ENCODE measurements at regions not wholly inside any gene's neighbourhood (a gene's known extent, or its start where the extent isn't known, plus 50 kb on each side); places are given as distances from the start of the nearest gene placed in this dataset.

DNA sequence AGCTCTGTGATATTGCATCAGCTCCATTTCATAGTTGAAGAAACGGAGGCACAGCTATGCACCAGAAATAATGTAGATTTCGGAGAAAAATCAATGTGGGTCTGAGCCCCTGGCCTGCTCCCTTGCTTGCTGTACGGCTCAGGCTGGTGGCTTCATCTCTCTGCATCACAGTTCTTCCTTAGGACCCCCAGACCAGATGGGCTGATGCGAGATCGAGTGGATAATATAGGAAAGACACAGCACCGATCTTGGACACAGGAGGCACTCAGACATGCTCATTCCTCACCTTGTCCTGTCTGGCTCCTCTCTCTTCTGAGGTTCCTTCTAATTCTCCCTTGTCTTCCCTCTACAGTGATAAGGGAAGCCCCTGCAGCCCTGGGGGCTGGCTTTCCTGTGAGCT is 365.9 kb upstream of the ZMIZ1 start:
- DNase-seq, result no peak
- Mint-ChIP-seq H3K27me3 (ENCODE audit: unreplicated experiment) (peaks cover 36% of the 10 kb centered on the region), H3K9me3 (ENCODE audit: low read depth, unreplicated experiment) (no peaks in the 10 kb centered on the region), H3K27ac (ENCODE audit: unreplicated experiment) (no peak overlapping the region), H3K4me1 (ENCODE audit: low read depth, unreplicated experiment) (peaks cover 11% of the 10 kb centered on the region), H3K4me3 (ENCODE audit: low read depth, unreplicated experiment) (no peak overlapping the region), H3K36me3 (ENCODE audit: insufficient read depth, unreplicated experiment) (no peaks in the 10 kb centered on the region)
- CTCF ChIA-PET, result no interaction called here
- TF ChIP-seq CTCF (IDR thresholded peaks at IDR 0.05; ENCODE audit: unreplicated experiment), result no peak
- intact Hi-C loops (cut with micrococcal nuclease; ENCODE audit: unreplicated experiment), result no loop called here
- no TSS peak for BruUV-seq (replicated peaks)

DNA sequence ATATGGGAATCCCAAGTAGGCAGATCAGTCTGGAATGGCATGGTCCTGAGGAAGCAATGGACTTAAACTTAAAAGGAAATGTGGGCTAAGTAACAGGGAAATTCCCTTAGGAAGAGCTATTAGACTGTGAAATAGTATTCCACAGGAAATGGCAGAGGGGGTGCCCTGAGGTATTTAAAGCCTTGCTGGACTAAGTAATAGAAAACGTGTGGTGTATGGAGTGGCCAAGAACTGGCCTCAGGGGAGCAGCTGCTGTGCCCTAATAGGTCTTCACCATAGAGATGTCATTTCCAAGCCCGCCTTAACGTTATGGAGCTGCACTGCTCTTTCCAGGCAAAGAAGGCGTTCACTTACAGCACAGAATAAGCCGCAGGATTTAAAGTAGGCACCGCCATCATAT is 365.2 kb upstream of the ZMIZ1 start:
- CTCF ChIA-PET, result no interaction called here
- intact Hi-C loops (cut with micrococcal nuclease; ENCODE audit: unreplicated experiment), result no loop called here
- Mint-ChIP-seq H3K27me3 (ENCODE audit: unreplicated experiment) (peaks cover 40% of the 10 kb centered on the region), H3K36me3 (ENCODE audit: insufficient read depth, unreplicated experiment) (no peaks in the 10 kb centered on the region), H3K4me3 (ENCODE audit: low read depth, unreplicated experiment) (no peak overlapping the region), H3K4me1 (ENCODE audit: low read depth, unreplicated experiment) (peaks cover 11% of the 10 kb centered on the region), H3K27ac (ENCODE audit: unreplicated experiment) (no peak overlapping the region), H3K9me3 (ENCODE audit: low read depth, unreplicated experiment) (no peaks in the 10 kb centered on the region)
- no peak for TF ChIP-seq CTCF (IDR thresholded peaks at IDR 0.05; ENCODE audit: unreplicated experiment)
- no peak for DNase-seq
- BruUV-seq (replicated peaks), result no TSS peak

DNA sequence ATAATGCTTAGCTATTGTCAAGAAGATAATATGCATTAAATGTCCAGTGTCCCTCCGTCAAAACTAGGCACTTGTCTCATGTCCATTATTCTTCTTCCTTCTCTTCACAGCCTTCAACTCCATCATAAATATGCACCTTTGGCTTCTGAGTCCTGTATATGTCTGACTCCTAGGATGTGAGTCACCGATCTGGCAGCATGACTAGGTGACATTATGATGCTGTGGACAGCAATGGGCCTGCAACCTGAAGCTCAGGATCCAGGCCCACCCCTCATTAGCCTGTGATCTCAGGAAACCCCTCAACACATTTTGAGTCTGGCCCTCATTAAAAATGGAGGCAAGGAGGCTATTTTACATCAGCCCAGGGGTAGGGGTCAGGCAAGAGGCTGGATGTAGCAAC is 362.5 kb upstream of the ZMIZ1 start:
- Mint-ChIP-seq H3K4me1 (ENCODE audit: low read depth, unreplicated experiment) (peaks cover under 1% of the 10 kb centered on the region), H3K27me3 (ENCODE audit: unreplicated experiment) (peaks cover 61% of the 10 kb centered on the region), H3K9me3 (ENCODE audit: low read depth, unreplicated experiment) (no peaks in the 10 kb centered on the region), H3K4me3 (ENCODE audit: low read depth, unreplicated experiment) (no peak overlapping the region), H3K27ac (ENCODE audit: unreplicated experiment) (no peak overlapping the region), H3K36me3 (ENCODE audit: insufficient read depth, unreplicated experiment) (no peaks in the 10 kb centered on the region)
- CTCF ChIA-PET, result no interaction called here
- no TSS peak for BruUV-seq (replicated peaks)
- intact Hi-C loops (cut with micrococcal nuclease; ENCODE audit: unreplicated experiment), result no loop called here
- TF ChIP-seq CTCF (IDR thresholded peaks at IDR 0.05; ENCODE audit: unreplicated experiment), result no peak
- DNase-seq, result no peak

GRCh38 chr10:78706726-78707540 is 361.8 kb upstream of the ZMIZ1 start:
- Mint-ChIP-seq H3K36me3 (ENCODE audit: insufficient read depth, unreplicated experiment) (no peaks in the 10 kb centered on the region), H3K27ac (ENCODE audit: unreplicated experiment) (no peak overlapping the region), H3K27me3 (ENCODE audit: unreplicated experiment) (peaks cover 61% of the 10 kb centered on the region), H3K9me3 (ENCODE audit: low read depth, unreplicated experiment) (no peaks in the 10 kb centered on the region), H3K4me1 (ENCODE audit: low read depth, unreplicated experiment) (no peaks in the 10 kb centered on the region), H3K4me3 (ENCODE audit: low read depth, unreplicated experiment) (no peak overlapping the region)
- no peak for TF ChIP-seq CTCF (IDR thresholded peaks at IDR 0.05; ENCODE audit: unreplicated experiment)
- DNase-seq, result no peak
- intact Hi-C loops (cut with micrococcal nuclease; ENCODE audit: unreplicated experiment), result no loop called here
- CTCF ChIA-PET, result no interaction called here
- BruUV-seq (replicated peaks), result no TSS peak
